Parathyroid adenoma (tissue), 2 donors: ENCODE measurements at regions not wholly inside any gene's neighbourhood (a gene's known extent, or its start where the extent isn't known, plus 50 kb on each side); places are given as distances from the start of the nearest gene placed in this dataset.
"Not testable (repeated sequence)": the region's sequence is repeated elsewhere in the genome, so short reads cannot be mapped to it uniquely, and the experiment has no call there.

ENCODE experiments used
- H2AFZ ChIP-seq: fragments of 300-600 bp; sonication (generic); one replicate; pipeline ENCODE4 v1.7.0; 2017; ENCODE audit warnings: antibody characterized with exemption, mild to moderate bottlenecking
- H3K27ac ChIP-seq: fragments of 300-600 bp; sonication (generic); one replicate; pipeline ENCODE4 v1.7.0; 2017
- H3K27me3 ChIP-seq: fragments of 300-600 bp; sonication (generic); one replicate; pipeline ENCODE4 v1.7.0; 2017; ENCODE audit warnings: low read length; ENCODE audit not compliant: control insufficient read depth, insufficient read depth
- H3K36me3 ChIP-seq: fragments of 300-600 bp; sonication (generic); one replicate; pipeline ENCODE4 v1.7.0; 2017; ENCODE audit warnings: low read length; ENCODE audit not compliant: control insufficient read depth, insufficient read depth
- H3K4me1 ChIP-seq: fragments of 300-600 bp; sonication (generic); one replicate; pipeline ENCODE4 v1.7.0; 2017; ENCODE audit warnings: control low read depth
- H3K4me2 ChIP-seq: fragments of 300-600 bp; sonication (generic); one replicate; pipeline ENCODE4 v1.7.0; 2017; ENCODE audit warnings: low read length
- H3K4me3 ChIP-seq: fragments of 300-600 bp; sonication (generic); one replicate; pipeline ENCODE4 v1.7.0; 2017; ENCODE audit warnings: low read depth, low read length
- H3K79me2 ChIP-seq: fragments of 300-600 bp; sonication (generic); one replicate; pipeline ENCODE4 v1.7.0; 2017; ENCODE audit warnings: control low read depth
- H3K9ac ChIP-seq: fragments of 300-600 bp; sonication (generic); one replicate; pipeline ENCODE4 v1.7.0; 2017; ENCODE audit warnings: mild to moderate bottlenecking
- H3K9me3 ChIP-seq: fragments of 300-600 bp; sonication (generic); one replicate; pipeline ENCODE4 v1.7.0; 2017; ENCODE audit warnings: low read length; ENCODE audit not compliant: control insufficient read depth
- CTCF ChIP-seq: fragments of 300-600 bp; sonication (generic); IDR thresholded peaks from one replicate; pipeline ENCODE4 v1.7.0; 2017; ENCODE audit warnings: antibody characterized with exemption, mild to moderate bottlenecking
- donor health status: primary hyperparathyroidism.

DNA sequence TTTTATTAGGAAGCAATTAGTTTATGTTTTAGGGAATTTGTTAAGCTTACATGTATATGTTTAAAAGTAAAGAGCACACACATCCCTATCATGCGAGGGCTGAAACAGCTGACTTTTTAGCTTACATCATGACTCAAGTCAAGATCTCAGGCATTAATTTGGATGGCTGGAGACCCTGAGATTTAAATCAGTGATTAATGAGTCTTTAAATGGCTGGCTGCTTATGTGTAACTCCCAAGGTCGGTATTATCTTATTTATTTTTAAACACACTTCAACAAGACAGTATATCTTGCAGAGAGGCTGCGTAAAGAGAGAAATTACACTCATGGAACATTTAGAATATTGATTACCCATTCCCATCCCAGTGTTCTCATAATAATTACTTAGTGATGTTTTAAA, 169.4 kb downstream of the KBTBD8 start:
- no peak overlapping the region for H3K27ac ChIP-seq
- no peak overlapping the region for H3K9ac ChIP-seq
- no peaks in the 10 kb centered on the region for H3K79me2 ChIP-seq
- H2AFZ ChIP-seq: no peak overlapping the region
- no peaks in the 10 kb centered on the region for H3K9me3 ChIP-seq
- no peak overlapping the region for H3K4me3 ChIP-seq
- H3K27me3 ChIP-seq: no peaks in the 10 kb centered on the region
- no peaks in the 10 kb centered on the region for H3K36me3 ChIP-seq
- TF ChIP-seq CTCF: no peak
- no peak overlapping the region for H3K4me2 ChIP-seq
- H3K4me1 ChIP-seq: no peaks in the 10 kb centered on the region

DNA sequence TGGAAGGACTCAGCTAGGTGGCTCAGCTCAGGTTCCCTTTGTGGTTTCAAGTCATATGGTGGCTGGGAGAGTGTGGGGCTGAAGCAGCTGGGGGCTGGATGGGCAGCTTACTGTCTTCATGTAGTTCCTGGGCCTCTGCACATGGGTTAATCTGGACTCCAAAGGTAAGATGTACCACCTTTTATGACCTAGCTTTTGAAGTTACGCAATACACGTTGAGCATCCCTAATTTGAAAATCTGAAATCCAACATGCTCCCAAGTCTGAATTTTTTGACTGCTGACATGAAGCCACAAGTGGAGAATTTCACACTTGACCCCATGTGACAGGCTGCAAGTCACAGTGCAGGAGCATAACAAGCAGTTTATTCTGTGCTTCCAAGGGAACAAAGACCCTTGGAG, 173.7 kb downstream of the KBTBD8 start:
- no peak for TF ChIP-seq CTCF
- H3K9me3 ChIP-seq: peaks cover 4% of the 10 kb centered on the region
- H3K27me3 ChIP-seq: no peaks in the 10 kb centered on the region
- no peaks in the 10 kb centered on the region for H3K36me3 ChIP-seq
- H3K4me2 ChIP-seq: no peak overlapping the region
- H3K4me1 ChIP-seq: no peaks in the 10 kb centered on the region
- no peak overlapping the region for H3K27ac ChIP-seq
- no peak overlapping the region for H3K4me3 ChIP-seq
- H2AFZ ChIP-seq: no peak overlapping the region
- H3K9ac ChIP-seq: no peak overlapping the region
- H3K79me2 ChIP-seq: no peaks in the 10 kb centered on the region

- H3K9me3 ChIP-seq: not testable (repeated sequence)
These were observed 175.0 kb downstream of the KBTBD8 start for GRCh38 chr3:67173130-67173529.

DNA sequence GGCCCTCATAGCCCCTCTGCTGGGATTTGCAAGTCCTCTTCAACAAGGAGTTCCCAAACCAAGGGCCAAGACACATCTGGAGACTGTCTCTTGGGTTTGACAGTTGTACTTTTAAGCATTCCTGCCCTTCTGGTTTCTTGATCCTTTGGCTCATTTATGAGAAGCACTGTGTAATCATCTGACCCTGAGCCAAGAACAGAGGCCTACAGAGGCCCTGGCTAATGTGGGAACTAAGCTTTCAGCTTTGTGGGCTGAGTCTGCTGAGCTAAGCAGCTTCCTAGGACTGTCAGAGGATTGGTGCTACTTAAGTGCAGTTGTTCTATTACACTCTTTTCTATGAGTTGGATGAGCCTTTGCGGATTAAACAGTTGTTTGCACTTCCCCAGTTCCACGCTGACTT, 178.3 kb downstream of the KBTBD8 start:
- TF ChIP-seq CTCF: no peak
- Histone ChIP-seq H3K79me2 (no peaks in the 10 kb centered on the region), H3K9ac (no peak overlapping the region), H3K27me3 (no peaks in the 10 kb centered on the region), H3K4me3 (no peak overlapping the region), H3K4me1 (no peaks in the 10 kb centered on the region), H3K36me3 (no peaks in the 10 kb centered on the region), H2AFZ (no peak overlapping the region), H3K4me2 (no peak overlapping the region), H3K27ac (no peak overlapping the region), H3K9me3 (peaks cover 4% of the 10 kb centered on the region)

More at GRCh38 chr3:67173130-67173529, 175.0 kb downstream of the KBTBD8 start:
- H3K9ac ChIP-seq, H3K4me1 ChIP-seq, H3K79me2 ChIP-seq, H3K4me2 ChIP-seq, H3K36me3 ChIP-seq, H3K4me3 ChIP-seq, H3K27me3 ChIP-seq, H3K27ac ChIP-seq, H2AFZ ChIP-seq: not testable (repeated sequence)

DNA sequence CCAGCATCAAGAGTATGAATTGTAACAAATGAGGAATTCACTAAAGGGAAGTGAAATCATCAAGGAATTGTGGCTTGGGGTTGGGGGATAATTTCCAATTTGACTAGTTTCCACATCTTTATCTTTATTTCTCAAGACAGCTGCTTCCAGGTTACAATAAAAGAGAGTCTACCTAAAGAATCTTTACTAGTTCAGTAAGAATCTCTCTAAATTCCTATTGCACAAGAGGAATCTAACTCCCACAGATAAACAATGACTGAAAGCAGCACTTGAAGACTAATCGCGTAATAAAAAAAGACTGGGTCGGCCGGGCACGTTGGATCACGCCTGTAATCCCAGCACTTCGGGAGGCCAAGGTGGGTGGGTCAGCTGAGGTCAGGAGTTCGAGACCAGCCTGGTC, 194.4 kb downstream of the KBTBD8 start:
- Histone ChIP-seq H2AFZ (no peak overlapping the region), H3K4me3 (no peak overlapping the region), H3K4me1 (peaks cover 2% of the 10 kb centered on the region), H3K27ac (no peak overlapping the region), H3K27me3 (no peaks in the 10 kb centered on the region), H3K79me2 (no peaks in the 10 kb centered on the region), H3K36me3 (no peaks in the 10 kb centered on the region), H3K4me2 (no peak overlapping the region), H3K9me3 (no peaks in the 10 kb centered on the region), H3K9ac (no peak overlapping the region)
- no peak for TF ChIP-seq CTCF
